OCI-LY3 (cell line): ENCODE measurements at regions not wholly inside any gene's neighbourhood (a gene's known extent, or its start where the extent isn't known, plus 50 kb on each side); places are given as distances from the start of the nearest gene placed in this dataset.

Experiments used
- H2AFZ ChIP-seq: fragments of 200-600, 300-600 bp; shearing (Covaris generic); 2 replicates; pipeline ENCODE4 v1.6.0; 2014; ENCODE audit warnings: antibody characterized with exemption, low read depth, low read length
- H3K27ac ChIP-seq: fragments of 200-600, 300-600 bp; sonication (generic); 2 replicates; pipeline ENCODE4 v1.5.1; 2014; ENCODE audit warnings: mild to moderate bottlenecking, low read length, moderate library complexity, mixed read lengths
- H3K27me3 ChIP-seq: fragments of 200-600, 300-600 bp; sonication (generic); 2 replicates; pipeline ENCODE4 v1.6.1; 2014; ENCODE audit warnings: low read depth, low read length, mixed read lengths
- H3K36me3 ChIP-seq: fragments of 200-600, 300-600 bp; sonication (generic); replicated peaks from 2 replicates; pipeline ENCODE3; 2014; ENCODE audit warnings: low read depth, low read length, mixed read lengths
- H3K4me1 ChIP-seq: fragments of 300-600, 200-600 bp; sonication (generic); 2 replicates; pipeline ENCODE4 v1.6.1; 2014; ENCODE audit warnings: low read length, mixed read lengths
- H3K4me2 ChIP-seq: fragments of 200-600, 300-600 bp; sonication (generic); 2 replicates; pipeline ENCODE4 v1.6.1; 2014; ENCODE audit warnings: low read length, mixed read lengths
- H3K4me3 ChIP-seq: fragments of 300-600, 200-600 bp; sonication (generic); 2 replicates; pipeline ENCODE4 v1.5.1; 2014; ENCODE audit warnings: antibody characterized with exemption, mild to moderate bottlenecking, low read length, moderate library complexity
- H3K79me2 ChIP-seq: fragments of 300-600, 200-600 bp; shearing (Covaris generic); 2 replicates; pipeline ENCODE4 v1.6.1; 2014; ENCODE audit warnings: mild to moderate bottlenecking, low read length, mixed read lengths
- H3K9ac ChIP-seq: fragments of 300-600, 200-600 bp; shearing (Covaris generic); 2 replicates; pipeline ENCODE4 v1.6.0; 2014; ENCODE audit warnings: mild to moderate bottlenecking, low read length, moderate library complexity
- H3K9me3 ChIP-seq: fragments of 200-600, 300-600 bp; shearing (Covaris generic); 2 replicates; pipeline ENCODE4 v1.6.1; 2014; ENCODE audit warnings: low read length, mixed read lengths; ENCODE audit not compliant: insufficient read depth
- H4K20me1 ChIP-seq: fragments of 200-600, 300-600 bp; sonication (generic); 2 replicates; pipeline ENCODE4 v1.6.1; 2016; ENCODE audit warnings: low read length, mixed read lengths; ENCODE audit not compliant: insufficient read depth
- CTCF ChIP-seq: fragments of 200-600, 300-600 bp; sonication (generic); IDR thresholded peaks from 2 replicates; pipeline ENCODE4 v1.5.1; 2014; ENCODE audit warnings: antibody characterized with exemption, low read length, low read depth
- EZH2phosphoT487 ChIP-seq: fragments of 200-600 bp; shearing (Covaris generic); IDR thresholded peaks from 2 replicates; pipeline ENCODE4 v1.6.1; 2018; ENCODE audit warnings: antibody characterized with exemption, mixed run types, low read depth

- Histone ChIP-seq H3K9me3 (no peaks in the 10 kb centered on the region), H4K20me1 (no peaks in the 10 kb centered on the region), H2AFZ (no peak overlapping the region), H3K9ac (no peak overlapping the region), H3K4me3 (no peak overlapping the region), H3K79me2 (no peaks in the 10 kb centered on the region), H3K27me3 (no peaks in the 10 kb centered on the region), H3K4me2 (no peak overlapping the region), H3K36me3 (no peaks in the 10 kb centered on the region), H3K27ac (no peak overlapping the region), H3K4me1 (no peaks in the 10 kb centered on the region)
- TF ChIP-seq CTCF (no peak), EZH2phosphoT487 (no peak)
Measured at GRCh38 chr5:38634568-38635369, 78.3 kb upstream of the LIFR start.

- no peak overlapping the region for H3K9ac ChIP-seq
- no peaks in the 10 kb centered on the region for H3K27me3 ChIP-seq
- H4K20me1 ChIP-seq = no peaks in the 10 kb centered on the region
- H2AFZ ChIP-seq = no peak overlapping the region
- H3K4me1 ChIP-seq = no peaks in the 10 kb centered on the region
- H3K27ac ChIP-seq = no peak overlapping the region
- H3K4me3 ChIP-seq = no peak overlapping the region
- H3K79me2 ChIP-seq = no peaks in the 10 kb centered on the region
- TF ChIP-seq CTCF = no peak
- no peak for TF ChIP-seq EZH2phosphoT487
- no peaks in the 10 kb centered on the region for H3K36me3 ChIP-seq
- H3K4me2 ChIP-seq = no peak overlapping the region
- no peaks in the 10 kb centered on the region for H3K9me3 ChIP-seq
Measured at GRCh38 chr5:38636626-38637025, 80.2 kb upstream of the LIFR start.

- no peaks in the 10 kb centered on the region for H3K4me1 ChIP-seq
- no peaks in the 10 kb centered on the region for H3K27me3 ChIP-seq
- no peaks in the 10 kb centered on the region for H3K79me2 ChIP-seq
- H3K4me2 ChIP-seq = no peak overlapping the region
- TF ChIP-seq CTCF = no peak
- TF ChIP-seq EZH2phosphoT487 = no peak
- H3K9ac ChIP-seq = no peak overlapping the region
- no peak overlapping the region for H3K27ac ChIP-seq
- H4K20me1 ChIP-seq = no peaks in the 10 kb centered on the region
- no peaks in the 10 kb centered on the region for H3K36me3 ChIP-seq
- no peaks in the 10 kb centered on the region for H3K9me3 ChIP-seq
- no peak overlapping the region for H3K4me3 ChIP-seq
- H2AFZ ChIP-seq = no peak overlapping the region
Measured at GRCh38 chr5:38638656-38639055, 82.2 kb upstream of the LIFR start.

- H3K36me3 ChIP-seq = no peaks in the 10 kb centered on the region
- H3K9me3 ChIP-seq = no peaks in the 10 kb centered on the region
- no peak overlapping the region for H3K4me2 ChIP-seq
- no peak overlapping the region for H3K4me3 ChIP-seq
- TF ChIP-seq CTCF (no peak), EZH2phosphoT487 (no peak)
- H4K20me1 ChIP-seq = no peaks in the 10 kb centered on the region
- no peaks in the 10 kb centered on the region for H3K4me1 ChIP-seq
- H3K79me2 ChIP-seq = no peaks in the 10 kb centered on the region
- H3K27ac ChIP-seq = no peak overlapping the region
- H3K27me3 ChIP-seq = no peaks in the 10 kb centered on the region
- H2AFZ ChIP-seq = no peak overlapping the region
- H3K9ac ChIP-seq = no peak overlapping the region
Measured at GRCh38 chr5:38639377-38640358, 83.2 kb upstream of the LIFR start.
